ENCODE measurements at regions not wholly inside any gene's neighbourhood (a gene's known extent, or its start where the extent isn't known, plus 50 kb on each side); places are given as distances from the start of the nearest gene placed in this dataset.

- TF ChIP-seq CTCF (IDR thresholded peaks at IDR 0.05; ENCODE audit: low read length) (no peak), EZH2phosphoT487 (IDR thresholded peaks at IDR 0.05; ENCODE audit: low read length) (no peak), EZH2 (optimal IDR thresholded peaks at IDR 0.05; ENCODE audit: low read depth, low read length) (no peak)
- Histone ChIP-seq H3K9me2 (replicated peaks; ENCODE audit: insufficient read depth, low read length) (no peaks in the 10 kb centered on the region), H2AFZ (ENCODE audit: low read length) (peak overlapping the region; percentile 71), H3K4me1 (ENCODE audit: low read length) (peaks cover 17% of the 10 kb centered on the region), H3K4me2 (ENCODE audit: low read depth, low read length) (peak overlapping the region; percentile 99), H4K20me1 (ENCODE audit: insufficient read depth, low read length) (no peaks in the 10 kb centered on the region), H3K4me3 (ENCODE audit: low read length) (peak overlapping the region; percentile 51), H3F3A (ENCODE audit: insufficient read depth, low read length) (no peaks in the 10 kb centered on the region), H3K27ac (ENCODE audit: low read length) (no peak overlapping the region), H3K9ac (ENCODE audit: low read length) (no peak overlapping the region; the same call in 1 of the 2 replicates), H3K36me3 (replicated peaks; ENCODE audit: insufficient read depth, low read length) (no peaks in the 10 kb centered on the region), H3K9me3 (replicated peaks; ENCODE audit: insufficient read depth, low read length) (no peaks in the 10 kb centered on the region), H3K27me3 (replicated peaks; ENCODE audit: insufficient read depth, low read length) (peaks cover 65% of the 10 kb centered on the region), H3K79me2 (ENCODE audit: low read length) (no peaks in the 10 kb centered on the region)
- no peak for DNase-seq
Observed at GRCh38 chr11:64447831-64448598, 89.1 kb downstream of the RPS6KA4 start.

GRCh38 chr11:64448599-64449380 is 89.8 kb downstream of the RPS6KA4 start:
- Histone ChIP-seq H3K9me2 (replicated peaks; ENCODE audit: insufficient read depth, low read length) (no peaks in the 10 kb centered on the region), H3K27me3 (replicated peaks; ENCODE audit: insufficient read depth, low read length) (peaks cover 65% of the 10 kb centered on the region), H3K4me1 (ENCODE audit: low read length) (peaks cover 17% of the 10 kb centered on the region), H3F3A (ENCODE audit: insufficient read depth, low read length) (no peaks in the 10 kb centered on the region), H3K4me2 (ENCODE audit: low read depth, low read length) (peak overlapping the region; percentile 99), H3K4me3 (ENCODE audit: low read length) (peak overlapping the region; percentile 51), H3K79me2 (ENCODE audit: low read length) (no peaks in the 10 kb centered on the region), H3K9me3 (replicated peaks; ENCODE audit: insufficient read depth, low read length) (no peaks in the 10 kb centered on the region), H3K36me3 (replicated peaks; ENCODE audit: insufficient read depth, low read length) (no peaks in the 10 kb centered on the region), H2AFZ (ENCODE audit: low read length) (peak overlapping the region; percentile 71), H3K9ac (ENCODE audit: low read length) (no peak overlapping the region; the same call in 1 of the 2 replicates), H3K27ac (ENCODE audit: low read length) (no peak overlapping the region), H4K20me1 (ENCODE audit: insufficient read depth, low read length) (no peaks in the 10 kb centered on the region)
- TF ChIP-seq CTCF (IDR thresholded peaks at IDR 0.05; ENCODE audit: low read length) (peak; percentile 91), EZH2 (optimal IDR thresholded peaks at IDR 0.05; ENCODE audit: low read depth, low read length) (no peak)
- DNase-seq, result peak; percentile 68

DNA sequence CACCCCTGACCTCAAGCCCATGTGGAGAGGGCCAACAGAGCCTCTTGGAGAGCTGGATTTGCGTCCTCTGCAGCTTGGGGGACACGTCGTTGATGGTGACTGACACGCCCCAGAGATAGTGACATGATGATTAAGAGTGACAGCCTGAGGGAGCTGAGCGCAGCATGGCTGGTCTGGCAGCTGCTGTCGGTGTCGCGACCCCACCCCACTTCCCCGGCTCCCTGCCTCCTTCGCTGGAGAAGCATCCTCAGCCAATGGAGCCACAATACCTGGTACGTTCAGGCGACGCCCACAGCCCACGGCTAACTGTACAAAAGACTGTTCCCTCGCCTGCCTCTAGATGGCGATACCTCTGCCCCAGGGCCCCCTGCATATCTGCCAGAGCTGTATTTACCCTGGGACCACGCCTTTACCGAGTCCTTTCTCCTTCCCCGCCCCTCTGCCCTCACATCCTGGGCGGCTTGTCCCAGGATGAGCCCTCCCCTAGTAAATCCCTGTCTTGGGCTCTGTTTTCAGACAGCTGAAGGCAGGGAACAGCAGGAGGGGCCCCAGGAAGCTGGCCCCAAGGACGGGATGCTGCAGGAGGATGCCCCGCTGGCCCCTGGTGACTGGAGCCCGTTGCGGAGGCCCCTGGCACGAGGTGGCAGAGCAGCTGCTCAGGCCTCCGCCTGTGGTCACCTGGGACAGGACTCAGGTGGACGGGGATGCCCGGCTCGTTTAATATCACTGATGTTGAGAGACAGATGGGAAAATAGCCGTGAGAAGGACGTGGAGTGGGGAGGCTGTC is 90.6 kb downstream of the RPS6KA4 start:
- Histone ChIP-seq H3K79me2 (ENCODE audit: low read length) (no peaks in the 10 kb centered on the region), H4K20me1 (ENCODE audit: insufficient read depth, low read length) (no peaks in the 10 kb centered on the region), H3K4me1 (ENCODE audit: low read length) (peaks cover 17% of the 10 kb centered on the region), H3K27me3 (replicated peaks; ENCODE audit: insufficient read depth, low read length) (peaks cover 70% of the 10 kb centered on the region), H3K27ac (ENCODE audit: low read length) (no peak overlapping the region), H3K4me3 (ENCODE audit: low read length) (peak overlapping the region; percentile 51), H3K9me2 (replicated peaks; ENCODE audit: insufficient read depth, low read length) (no peaks in the 10 kb centered on the region), H3K36me3 (replicated peaks; ENCODE audit: insufficient read depth, low read length) (no peaks in the 10 kb centered on the region), H3K9me3 (replicated peaks; ENCODE audit: insufficient read depth, low read length) (no peaks in the 10 kb centered on the region), H2AFZ (ENCODE audit: low read length) (peak overlapping the region; percentile 71), H3K4me2 (ENCODE audit: low read depth, low read length) (peak overlapping the region; percentile 99), H3K9ac (ENCODE audit: low read length) (no peak overlapping the region; the same call in 1 of the 2 replicates), H3F3A (ENCODE audit: insufficient read depth, low read length) (no peaks in the 10 kb centered on the region)
- peak; percentile 75 for DNase-seq
- TF ChIP-seq EZH2phosphoT487 (IDR thresholded peaks at IDR 0.05; ENCODE audit: low read length), result no peak
- peak; percentile 86 for TF ChIP-seq CTCF (IDR thresholded peaks at IDR 0.05; ENCODE audit: low read length)

Data from MM.1S (cell line).